ENCODE measurements at regions not wholly inside any gene's neighbourhood (a gene's known extent, or its start where the extent isn't known, plus 50 kb on each side); places are given as distances from the start of the nearest gene placed in this dataset.

DNA sequence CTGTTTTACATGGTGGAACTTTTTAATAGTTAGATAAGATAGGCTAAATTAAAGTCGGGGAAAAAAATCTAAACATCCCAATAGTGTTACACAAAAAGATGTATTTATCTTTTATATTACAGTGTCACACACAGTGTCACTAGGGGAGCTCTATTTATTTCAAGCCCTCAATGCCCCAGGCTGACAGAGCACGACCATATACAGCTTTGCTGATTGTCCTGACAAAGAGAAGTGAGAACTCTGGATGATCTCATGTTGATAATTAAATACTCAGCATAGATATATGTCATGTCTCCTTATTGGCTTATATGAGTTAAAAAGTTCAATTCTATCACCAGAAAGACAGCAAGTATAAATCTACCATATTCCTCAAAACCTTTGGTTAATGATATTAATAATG is 594.3 kb downstream of the LRFN5 start:
- Histone ChIP-seq H3K9ac (no peak overlapping the region), H3K4me3 (IDR thresholded peaks at IDR 0.05; ENCODE audit: insufficient read depth, low read depth, low read length) (no peak overlapping the region), H3K79me2 (ENCODE audit: insufficient read depth, low read depth) (no peaks in the 10 kb centered on the region), H3K4me2 (no peak overlapping the region), H4K20me1 (ENCODE audit: insufficient read depth) (no peaks in the 10 kb centered on the region), H3K4me1 (ENCODE audit: low read depth, poor library complexity, severe bottlenecking) (peaks cover 18% of the 10 kb centered on the region), H3K27ac (no peak overlapping the region), H2AFZ (ENCODE audit: low read depth) (no peak overlapping the region), H3K36me3 (ENCODE audit: insufficient read depth) (no peaks in the 10 kb centered on the region), H3K27me3 (ENCODE audit: insufficient read depth, low read depth) (no peaks in the 10 kb centered on the region)
- TF ChIP-seq, protein P1, sequence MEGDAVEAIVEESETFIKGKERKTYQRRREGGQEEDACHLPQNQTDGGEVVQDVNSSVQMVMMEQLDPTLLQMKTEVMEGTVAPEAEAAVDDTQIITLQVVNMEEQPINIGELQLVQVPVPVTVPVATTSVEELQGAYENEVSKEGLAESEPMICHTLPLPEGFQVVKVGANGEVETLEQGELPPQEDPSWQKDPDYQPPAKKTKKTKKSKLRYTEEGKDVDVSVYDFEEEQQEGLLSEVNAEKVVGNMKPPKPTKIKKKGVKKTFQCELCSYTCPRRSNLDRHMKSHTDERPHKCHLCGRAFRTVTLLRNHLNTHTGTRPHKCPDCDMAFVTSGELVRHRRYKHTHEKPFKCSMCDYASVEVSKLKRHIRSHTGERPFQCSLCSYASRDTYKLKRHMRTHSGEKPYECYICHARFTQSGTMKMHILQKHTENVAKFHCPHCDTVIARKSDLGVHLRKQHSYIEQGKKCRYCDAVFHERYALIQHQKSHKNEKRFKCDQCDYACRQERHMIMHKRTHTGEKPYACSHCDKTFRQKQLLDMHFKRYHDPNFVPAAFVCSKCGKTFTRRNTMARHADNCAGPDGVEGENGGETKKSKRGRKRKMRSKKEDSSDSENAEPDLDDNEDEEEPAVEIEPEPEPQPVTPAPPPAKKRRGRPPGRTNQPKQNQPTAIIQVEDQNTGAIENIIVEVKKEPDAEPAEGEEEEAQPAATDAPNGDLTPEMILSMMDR (conservative IDR thresholded peaks at IDR 0.05; ENCODE audit: low read depth, low read length): no peak

GRCh38 chr14:42198010-42198409 is 591.3 kb downstream of the LRFN5 start:
- TF ChIP-seq, protein P1 (conservative IDR thresholded peaks at IDR 0.05; ENCODE audit: low read depth, low read length): no peak
- no peaks in the 10 kb centered on the region for H3K79me2 ChIP-seq (ENCODE audit: insufficient read depth, low read depth)
- no peaks in the 10 kb centered on the region for H3K36me3 ChIP-seq (ENCODE audit: insufficient read depth)
- H4K20me1 ChIP-seq (ENCODE audit: insufficient read depth): no peaks in the 10 kb centered on the region
- H2AFZ ChIP-seq (ENCODE audit: low read depth): no peak overlapping the region
- H3K4me3 ChIP-seq (IDR thresholded peaks at IDR 0.05; ENCODE audit: insufficient read depth, low read depth, low read length): no peak overlapping the region
- no peaks in the 10 kb centered on the region for H3K27me3 ChIP-seq (ENCODE audit: insufficient read depth, low read depth)
- H3K9ac ChIP-seq: no peak overlapping the region
- H3K4me1 ChIP-seq (ENCODE audit: low read depth, poor library complexity, severe bottlenecking): peaks cover 18% of the 10 kb centered on the region
- H3K27ac ChIP-seq: peak overlapping the region; percentile 18; the same call in 1 of the 2 replicates
- 0 out of 2 replicates have a peak overlapping the region, but pooled peaks have one; percentile 9 for H3K4me2 ChIP-seq

DNA sequence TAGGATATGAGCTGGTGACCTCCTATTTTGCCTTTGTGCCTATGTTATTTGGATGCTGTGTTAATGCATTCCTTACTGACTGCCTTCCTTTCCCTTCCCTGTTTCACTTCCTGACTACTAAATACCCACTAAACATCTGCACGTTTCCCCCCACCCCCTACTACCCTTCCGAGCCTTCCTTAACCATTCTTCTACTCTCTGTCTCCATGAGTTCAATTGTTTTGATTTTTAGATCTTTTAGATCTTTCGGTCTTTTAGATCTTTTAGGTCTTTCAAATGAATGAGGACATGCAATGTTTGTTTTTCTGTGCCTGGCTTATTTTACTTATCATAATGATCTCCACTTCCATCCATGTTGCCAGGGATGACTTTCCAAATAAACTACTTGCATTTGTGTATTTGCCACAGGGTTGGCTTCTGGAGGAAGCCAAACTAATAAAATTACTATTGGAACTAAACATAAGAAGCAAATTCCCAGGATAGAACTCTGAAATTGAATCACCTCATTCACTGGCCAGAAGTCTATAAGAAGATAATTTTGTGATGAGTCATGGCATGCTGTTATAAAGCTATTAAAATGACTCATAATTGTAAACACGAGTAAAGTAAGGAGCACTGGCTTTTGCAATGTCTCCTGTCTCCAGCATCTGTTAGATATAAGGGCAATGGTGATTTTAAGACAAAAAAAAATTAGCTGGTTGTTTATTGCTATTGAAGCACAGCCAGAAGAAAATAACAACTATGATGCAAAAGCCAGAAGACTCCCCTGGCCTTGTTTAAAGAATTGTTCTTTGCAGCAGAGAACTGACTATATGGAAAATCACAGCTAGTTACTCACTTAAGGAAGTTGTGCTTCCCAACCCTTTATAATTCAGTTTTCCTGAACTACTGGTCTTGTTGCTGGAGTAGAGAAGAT is 586.3 kb downstream of the LRFN5 start:
- Histone ChIP-seq H3K36me3 (ENCODE audit: insufficient read depth) (no peaks in the 10 kb centered on the region), H3K79me2 (ENCODE audit: insufficient read depth, low read depth) (no peaks in the 10 kb centered on the region), H2AFZ (ENCODE audit: low read depth) (no peak overlapping the region), H3K4me1 (ENCODE audit: low read depth, poor library complexity, severe bottlenecking) (peaks cover 6% of the 10 kb centered on the region), H3K27me3 (ENCODE audit: insufficient read depth, low read depth) (no peaks in the 10 kb centered on the region), H3K4me2 (no peak overlapping the region), H4K20me1 (ENCODE audit: insufficient read depth) (no peaks in the 10 kb centered on the region), H3K27ac (no peak overlapping the region), H3K9ac (no peak overlapping the region), H3K4me3 (IDR thresholded peaks at IDR 0.05; ENCODE audit: insufficient read depth, low read depth, low read length) (no peak overlapping the region)
- TF ChIP-seq, protein P1 (conservative IDR thresholded peaks at IDR 0.05; ENCODE audit: low read depth, low read length): no peak

- Histone ChIP-seq H3K9ac (no peak overlapping the region), H2AFZ (ENCODE audit: low read depth) (no peak overlapping the region), H3K79me2 (ENCODE audit: insufficient read depth, low read depth) (no peaks in the 10 kb centered on the region), H3K4me1 (ENCODE audit: low read depth, poor library complexity, severe bottlenecking) (no peaks in the 10 kb centered on the region), H3K36me3 (ENCODE audit: insufficient read depth) (no peaks in the 10 kb centered on the region), H3K4me3 (IDR thresholded peaks at IDR 0.05; ENCODE audit: insufficient read depth, low read depth, low read length) (no peak overlapping the region), H3K27me3 (ENCODE audit: insufficient read depth, low read depth) (no peaks in the 10 kb centered on the region), H3K27ac (no peak overlapping the region), H4K20me1 (ENCODE audit: insufficient read depth) (no peaks in the 10 kb centered on the region), H3K4me2 (no peak overlapping the region)
- TF ChIP-seq, protein P1 (conservative IDR thresholded peaks at IDR 0.05; ENCODE audit: low read depth, low read length): no peak
Measured at GRCh38 chr14:42190744-42191143, 584.1 kb downstream of the LRFN5 start.

Data from KMS-11 (cell line).